ENCODE measurements at regions not wholly inside any gene's neighbourhood (a gene's known extent, or its start where the extent isn't known, plus 50 kb on each side); places are given as distances from the start of the nearest gene placed in this dataset.

- no peak for TF ChIP-seq CTCF (IDR thresholded peaks at IDR 0.05)
- H3K4me1 Mint-ChIP-seq (ENCODE audit: low read depth): no peaks in the 10 kb centered on the region
- peaks cover 2% of the 10 kb centered on the region for H3K9me3 Mint-ChIP-seq (ENCODE audit: low read depth)
- H3K36me3 Mint-ChIP-seq (ENCODE audit: low read depth): no peaks in the 10 kb centered on the region
- H3K4me3 Mint-ChIP-seq (ENCODE audit: unreplicated experiment): no peak overlapping the region
- no peak for DNase-seq (ENCODE audit: low spot score)
- no peak overlapping the region for H3K27ac Mint-ChIP-seq (ENCODE audit: unreplicated experiment)
- H3K27me3 Mint-ChIP-seq (ENCODE audit: low read depth): peaks cover 12% of the 10 kb centered on the region
Observed at GRCh38 chr4:140281828-140282552, 91.5 kb upstream of the SCOC start.

- no peaks in the 10 kb centered on the region for H3K4me1 Mint-ChIP-seq (ENCODE audit: low read depth)
- no peaks in the 10 kb centered on the region for H3K36me3 Mint-ChIP-seq (ENCODE audit: low read depth)
- H3K27ac Mint-ChIP-seq (ENCODE audit: unreplicated experiment): no peak overlapping the region
- H3K27me3 Mint-ChIP-seq (ENCODE audit: low read depth): no peaks in the 10 kb centered on the region
- H3K9me3 Mint-ChIP-seq (ENCODE audit: low read depth): peaks cover 2% of the 10 kb centered on the region
- no peak for DNase-seq (ENCODE audit: low spot score)
- no peak for TF ChIP-seq CTCF (IDR thresholded peaks at IDR 0.05)
- no peak overlapping the region for H3K4me3 Mint-ChIP-seq (ENCODE audit: unreplicated experiment)
Observed at GRCh38 chr4:140277576-140277975, 95.9 kb upstream of the SCOC start.

- no peak for TF ChIP-seq CTCF (IDR thresholded peaks at IDR 0.05)
- H3K4me1 Mint-ChIP-seq (ENCODE audit: low read depth): peaks cover 15% of the 10 kb centered on the region
- H3K36me3 Mint-ChIP-seq (ENCODE audit: low read depth): no peaks in the 10 kb centered on the region
- no peak overlapping the region for H3K4me3 Mint-ChIP-seq (ENCODE audit: unreplicated experiment)
- H3K9me3 Mint-ChIP-seq (ENCODE audit: low read depth): no peaks in the 10 kb centered on the region
- H3K27ac Mint-ChIP-seq (ENCODE audit: unreplicated experiment): no peak overlapping the region
- no peak for DNase-seq (ENCODE audit: low spot score)
- H3K27me3 Mint-ChIP-seq (ENCODE audit: low read depth): no peaks in the 10 kb centered on the region
Observed at GRCh38 chr4:140271553-140271952, 101.9 kb upstream of the SCOC start.

DNA sequence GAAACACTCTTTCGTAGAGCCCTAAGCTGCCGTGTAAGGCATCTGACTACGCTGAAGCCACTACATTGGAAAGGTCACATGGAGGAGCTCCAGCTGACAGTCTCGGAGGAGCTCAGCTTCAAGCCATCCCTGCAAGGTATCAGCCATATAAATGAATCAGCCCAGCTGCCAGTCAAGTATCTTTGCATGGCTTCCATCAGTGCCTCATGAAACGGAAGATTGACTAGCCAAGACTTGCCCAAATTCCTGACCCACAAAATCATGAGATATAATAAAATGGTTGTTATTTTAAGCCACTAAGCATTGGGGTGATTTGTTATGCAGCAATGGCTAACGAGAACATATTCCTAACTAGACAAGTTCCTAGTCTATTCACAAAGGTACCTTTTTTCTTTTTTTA lies 104.1 kb upstream of the SCOC start:
- Mint-ChIP-seq H3K27me3 (ENCODE audit: low read depth) (no peaks in the 10 kb centered on the region), H3K27ac (ENCODE audit: unreplicated experiment) (no peak overlapping the region), H3K4me3 (ENCODE audit: unreplicated experiment) (no peak overlapping the region), H3K4me1 (ENCODE audit: low read depth) (peaks cover 16% of the 10 kb centered on the region), H3K9me3 (ENCODE audit: low read depth) (no peaks in the 10 kb centered on the region), H3K36me3 (ENCODE audit: low read depth) (no peaks in the 10 kb centered on the region)
- no peak for DNase-seq (ENCODE audit: low spot score)
- no peak for TF ChIP-seq CTCF (IDR thresholded peaks at IDR 0.05)

- H3K27me3 Mint-ChIP-seq (ENCODE audit: low read depth): no peaks in the 10 kb centered on the region
- H3K27ac Mint-ChIP-seq (ENCODE audit: unreplicated experiment): peak overlapping the region; percentile 52
- H3K4me1 Mint-ChIP-seq (ENCODE audit: low read depth): peaks cover 16% of the 10 kb centered on the region
- H3K4me3 Mint-ChIP-seq (ENCODE audit: unreplicated experiment): no peak overlapping the region
- no peak for TF ChIP-seq CTCF (IDR thresholded peaks at IDR 0.05)
- H3K36me3 Mint-ChIP-seq (ENCODE audit: low read depth): no peaks in the 10 kb centered on the region
- no peak for DNase-seq (ENCODE audit: low spot score)
- no peaks in the 10 kb centered on the region for H3K9me3 Mint-ChIP-seq (ENCODE audit: low read depth)
Observed at GRCh38 chr4:140268186-140268841, 105.1 kb upstream of the SCOC start.
